ENCODE measurements at regions not wholly inside any gene's neighbourhood (a gene's known extent, or its start where the extent isn't known, plus 50 kb on each side); places are given as distances from the start of the nearest gene placed in this dataset.
A peak's percentile ranks its signal among the peaks of the same experiment; 100 is the strongest.
"Not testable (repeated sequence)": the region's sequence is repeated elsewhere in the genome, so short reads cannot be mapped to it uniquely, and the experiment has no call there.

GRCh38 chr6:88441346-88441745, 275.2 kb upstream of the CNR1 start:
- no peak for TF ChIP-seq EZH2 (IDR thresholded peaks at IDR 0.05)

GRCh38 chr6:88428068-88428467, 261.9 kb upstream of the CNR1 start:
- Histone ChIP-seq H3K36me3 (no peaks in the 10 kb centered on the region), H4K20me1 (ENCODE audit: low read depth) (no peaks in the 10 kb centered on the region), H3K9ac (no peak overlapping the region), H3K27ac (no peak overlapping the region), H3K79me2 (ENCODE audit: low read depth) (no peaks in the 10 kb centered on the region), H3K4me2 (no peak overlapping the region), H3K27me3 (no peaks in the 10 kb centered on the region), H3F3A (ENCODE audit: low read depth) (no peaks in the 10 kb centered on the region), H2AFZ (replicated peaks) (no peak overlapping the region), H3K4me3 (no peak overlapping the region), H3K4me1 (no peaks in the 10 kb centered on the region), H3K9me3 (ENCODE audit: low read depth) (no peaks in the 10 kb centered on the region)
- Mint-ChIP-seq H3K4me3 (no peak overlapping the region), H3K4me1 (peaks cover 8% of the 10 kb centered on the region), H3K36me3 (no peaks in the 10 kb centered on the region), H3K27me3 (ENCODE audit: insufficient read depth, low read depth) (no peaks in the 10 kb centered on the region), H3K27ac (no peak overlapping the region), H3K9me3 (no peaks in the 10 kb centered on the region)
- TF ChIP-seq EZH2phosphoT487 (IDR thresholded peaks at IDR 0.05) (no peak), CTCF (IDR thresholded peaks at IDR 0.05) (no peak), EZH2 (IDR thresholded peaks at IDR 0.05) (no peak)
- DNase-seq (ENCODE audit: low spot score), result no peak

More at GRCh38 chr6:88441346-88441745, 275.2 kb upstream of the CNR1 start:
- no peaks in the 10 kb centered on the region for H3K36me3 ChIP-seq
- H3K79me2 ChIP-seq (ENCODE audit: low read depth), result no peaks in the 10 kb centered on the region
- H3K4me3 ChIP-seq, result no peak overlapping the region
- no peaks in the 10 kb centered on the region for H3K4me1 ChIP-seq
- no peaks in the 10 kb centered on the region for H3K36me3 Mint-ChIP-seq
- no peaks in the 10 kb centered on the region for H4K20me1 ChIP-seq (ENCODE audit: low read depth)
- H3K27me3 Mint-ChIP-seq (ENCODE audit: insufficient read depth, low read depth), result no peaks in the 10 kb centered on the region
- H3K27me3 ChIP-seq, result no peaks in the 10 kb centered on the region
- no peak overlapping the region for H3K27ac Mint-ChIP-seq
- H3K9me3 ChIP-seq (ENCODE audit: low read depth), result no peaks in the 10 kb centered on the region
- no peaks in the 10 kb centered on the region for H3K4me1 Mint-ChIP-seq
- peaks cover 3% of the 10 kb centered on the region for H3K9me3 Mint-ChIP-seq
- H3K27ac ChIP-seq, result no peak overlapping the region
- DNase-seq (ENCODE audit: low spot score), result no peak
- H3K4me3 Mint-ChIP-seq, result no peak overlapping the region
- no peak overlapping the region for H2AFZ ChIP-seq (replicated peaks)
- no peak overlapping the region for H3K4me2 ChIP-seq
- H3F3A ChIP-seq (ENCODE audit: low read depth), result no peaks in the 10 kb centered on the region
- H3K9ac ChIP-seq, result no peak overlapping the region

GRCh38 chr6:88426005-88426404, 259.9 kb upstream of the CNR1 start:
- H3K36me3 ChIP-seq, result no peaks in the 10 kb centered on the region
- no peak overlapping the region for H3K4me2 ChIP-seq
- H3K4me3 ChIP-seq, result no peak overlapping the region
- H3K9ac ChIP-seq, result no peak overlapping the region
- H3F3A ChIP-seq (ENCODE audit: low read depth), result no peaks in the 10 kb centered on the region
- no peaks in the 10 kb centered on the region for H3K4me1 ChIP-seq
- H3K79me2 ChIP-seq (ENCODE audit: low read depth), result no peaks in the 10 kb centered on the region
- no peaks in the 10 kb centered on the region for H3K27me3 ChIP-seq
- Mint-ChIP-seq H3K36me3 (no peaks in the 10 kb centered on the region), H3K4me3 (no peak overlapping the region), H3K9me3 (no peaks in the 10 kb centered on the region), H3K27me3 (ENCODE audit: insufficient read depth, low read depth) (no peaks in the 10 kb centered on the region), H3K4me1 (peaks cover 8% of the 10 kb centered on the region), H3K27ac (peak overlapping the region; percentile 31)
- H3K27ac ChIP-seq, result no peak overlapping the region
- no peak for TF ChIP-seq CTCF (IDR thresholded peaks at IDR 0.05)
- no peak for TF ChIP-seq EZH2 (IDR thresholded peaks at IDR 0.05)
- no peak for TF ChIP-seq EZH2phosphoT487 (IDR thresholded peaks at IDR 0.05)
- no peak overlapping the region for H2AFZ ChIP-seq (replicated peaks)
- H3K9me3 ChIP-seq (ENCODE audit: low read depth), result no peaks in the 10 kb centered on the region
- no peak for DNase-seq (ENCODE audit: low spot score)
- no peaks in the 10 kb centered on the region for H4K20me1 ChIP-seq (ENCODE audit: low read depth)

GRCh38 chr6:88422831-88423230, 256.7 kb upstream of the CNR1 start:
- H3K4me2 ChIP-seq, result no peak overlapping the region
- DNase-seq (ENCODE audit: low spot score), result no peak
- H3F3A ChIP-seq (ENCODE audit: low read depth), result no peaks in the 10 kb centered on the region
- no peak overlapping the region for H2AFZ ChIP-seq (replicated peaks)
- H3K9ac ChIP-seq, result no peak overlapping the region
- H3K9me3 ChIP-seq (ENCODE audit: low read depth), result no peaks in the 10 kb centered on the region
- H3K4me1 Mint-ChIP-seq, result peaks cover 9% of the 10 kb centered on the region
- H3K9me3 Mint-ChIP-seq, result no peaks in the 10 kb centered on the region
- H3K4me3 Mint-ChIP-seq, result no peak overlapping the region
- H3K36me3 ChIP-seq, result no peaks in the 10 kb centered on the region
- H3K36me3 Mint-ChIP-seq, result no peaks in the 10 kb centered on the region
- no peak overlapping the region for H3K27ac Mint-ChIP-seq
- no peaks in the 10 kb centered on the region for H4K20me1 ChIP-seq (ENCODE audit: low read depth)
- no peaks in the 10 kb centered on the region for H3K4me1 ChIP-seq
- peak; percentile 17 for TF ChIP-seq CTCF (IDR thresholded peaks at IDR 0.05)
- no peak for TF ChIP-seq EZH2phosphoT487 (IDR thresholded peaks at IDR 0.05)
- no peaks in the 10 kb centered on the region for H3K27me3 Mint-ChIP-seq (ENCODE audit: insufficient read depth, low read depth)
- no peaks in the 10 kb centered on the region for H3K79me2 ChIP-seq (ENCODE audit: low read depth)
- H3K27me3 ChIP-seq, result no peaks in the 10 kb centered on the region
- H3K27ac ChIP-seq, result no peak overlapping the region
- H3K4me3 ChIP-seq, result no peak overlapping the region

- H3K4me3 ChIP-seq; H3K36me3 Mint-ChIP-seq; H3K27me3 ChIP-seq; H3K4me2 ChIP-seq; H3K4me1 Mint-ChIP-seq; H3K27ac ChIP-seq; H3K9me3 Mint-ChIP-seq; H4K20me1 ChIP-seq (ENCODE audit: low read depth); H3K4me3 Mint-ChIP-seq; H2AFZ ChIP-seq (replicated peaks); H3K27ac Mint-ChIP-seq; H3K4me1 ChIP-seq; H3F3A ChIP-seq (ENCODE audit: low read depth); H3K27me3 Mint-ChIP-seq (ENCODE audit: insufficient read depth, low read depth); H3K9ac ChIP-seq; H3K36me3 ChIP-seq; DNase-seq (ENCODE audit: low spot score); H3K9me3 ChIP-seq (ENCODE audit: low read depth); H3K79me2 ChIP-seq (ENCODE audit: low read depth): not testable (repeated sequence)
Observed at GRCh38 chr6:88420967-88421488, 254.9 kb upstream of the CNR1 start.

All from neural progenitor cell (in vitro differentiated cells).